ENCODE measurements at regions not wholly inside any gene's neighbourhood (a gene's known extent, or its start where the extent isn't known, plus 50 kb on each side); places are given as distances from the start of the nearest gene placed in this dataset.
"Not testable (repeated sequence)": the region's sequence is repeated elsewhere in the genome, so short reads cannot be mapped to it uniquely, and the experiment has no call there.

GRCh38 chr15:75109736-75110130, 86.3 kb downstream of the PPCDC start:
- TF ChIP-seq CTCF (IDR thresholded peaks at IDR 0.05; ENCODE audit: insufficient read depth, low read length, poor library complexity, severe bottlenecking): no peak
- no peaks in the 10 kb centered on the region for H3K36me3 ChIP-seq (ENCODE audit: control insufficient read depth, insufficient read depth, low read length)
- H3K27me3 ChIP-seq (ENCODE audit: control insufficient read depth, insufficient read depth, low read length): no peaks in the 10 kb centered on the region
- DNase-seq (ENCODE audit: low read depth): no peak
- H3K4me3 ChIP-seq (ENCODE audit: low read depth, low read length): no peak overlapping the region

GRCh38 chr15:75112278-75112847, 89.0 kb downstream of the PPCDC start:
- Histone ChIP-seq H3K27me3 (ENCODE audit: control insufficient read depth, insufficient read depth, low read length) (no peaks in the 10 kb centered on the region), H3K36me3 (ENCODE audit: control insufficient read depth, insufficient read depth, low read length) (no peaks in the 10 kb centered on the region), H3K4me3 (ENCODE audit: low read depth, low read length) (no peak overlapping the region)
- no peak for DNase-seq (ENCODE audit: low read depth)
- TF ChIP-seq CTCF (IDR thresholded peaks at IDR 0.05; ENCODE audit: insufficient read depth, low read length, poor library complexity, severe bottlenecking): no peak

- DNase-seq (ENCODE audit: low read depth): no peak
These were observed 88.7 kb upstream of the C15orf39 start for GRCh38 chr15:75112848-75113492.

GRCh38 chr15:75114327-75114726, 87.4 kb upstream of the C15orf39 start:
- Histone ChIP-seq H3K4me3 (ENCODE audit: low read depth, low read length) (no peak overlapping the region), H3K36me3 (ENCODE audit: control insufficient read depth, insufficient read depth, low read length) (no peaks in the 10 kb centered on the region), H3K27me3 (ENCODE audit: control insufficient read depth, insufficient read depth, low read length) (no peaks in the 10 kb centered on the region)
- DNase-seq (ENCODE audit: low read depth): no peak
- no peak for TF ChIP-seq CTCF (IDR thresholded peaks at IDR 0.05; ENCODE audit: insufficient read depth, low read length, poor library complexity, severe bottlenecking)

More at GRCh38 chr15:75112848-75113492, 88.7 kb upstream of the C15orf39 start:
- Histone ChIP-seq H3K36me3 (ENCODE audit: control insufficient read depth, insufficient read depth, low read length) (no peaks in the 10 kb centered on the region), H3K4me3 (ENCODE audit: low read depth, low read length) (no peak overlapping the region), H3K27me3 (ENCODE audit: control insufficient read depth, insufficient read depth, low read length) (no peaks in the 10 kb centered on the region)
- no peak for TF ChIP-seq CTCF (IDR thresholded peaks at IDR 0.05; ENCODE audit: insufficient read depth, low read length, poor library complexity, severe bottlenecking)

GRCh38 chr15:75114796-75115195, 86.9 kb upstream of the C15orf39 start:
- TF ChIP-seq CTCF (IDR thresholded peaks at IDR 0.05; ENCODE audit: insufficient read depth, low read length, poor library complexity, severe bottlenecking): no peak
- Histone ChIP-seq H3K27me3 (ENCODE audit: control insufficient read depth, insufficient read depth, low read length) (no peaks in the 10 kb centered on the region), H3K36me3 (ENCODE audit: control insufficient read depth, insufficient read depth, low read length) (no peaks in the 10 kb centered on the region), H3K4me3 (ENCODE audit: low read depth, low read length) (no peak overlapping the region)
- DNase-seq (ENCODE audit: low read depth): no peak

GRCh38 chr15:75115411-75115913, 86.2 kb upstream of the C15orf39 start:
- not testable (repeated sequence) for H3K27me3 ChIP-seq (ENCODE audit: control insufficient read depth, insufficient read depth, low read length); H3K36me3 ChIP-seq (ENCODE audit: control insufficient read depth, insufficient read depth, low read length); DNase-seq (ENCODE audit: low read depth); H3K4me3 ChIP-seq (ENCODE audit: low read depth, low read length)

GRCh38 chr15:75116143-75116542, 85.5 kb upstream of the C15orf39 start:
- not testable (repeated sequence) for DNase-seq (ENCODE audit: low read depth); H3K4me3 ChIP-seq (ENCODE audit: low read depth, low read length); H3K27me3 ChIP-seq (ENCODE audit: control insufficient read depth, insufficient read depth, low read length); H3K36me3 ChIP-seq (ENCODE audit: control insufficient read depth, insufficient read depth, low read length)

All from kidney epithelial cell (primary cell).